HG02938 (cell line): ENCODE measurements at regions not wholly inside any gene's neighbourhood (a gene's known extent, or its start where the extent isn't known, plus 50 kb on each side); places are given as distances from the start of the nearest gene placed in this dataset.
A peak's percentile ranks its signal among the peaks of the same experiment; 100 is the strongest.
"Not testable (repeated sequence)": the region's sequence is repeated elsewhere in the genome, so short reads cannot be mapped to it uniquely, and the experiment has no call there.

Experiments used
- ATAC-seq: cut with Tn5 transposase; IDR thresholded peaks from one replicate; pipeline ENCODE4 v1.9.1; 2021; ENCODE audit warnings: mild to moderate bottlenecking, moderate library complexity; ENCODE audit not compliant: unreplicated experiment

DNA sequence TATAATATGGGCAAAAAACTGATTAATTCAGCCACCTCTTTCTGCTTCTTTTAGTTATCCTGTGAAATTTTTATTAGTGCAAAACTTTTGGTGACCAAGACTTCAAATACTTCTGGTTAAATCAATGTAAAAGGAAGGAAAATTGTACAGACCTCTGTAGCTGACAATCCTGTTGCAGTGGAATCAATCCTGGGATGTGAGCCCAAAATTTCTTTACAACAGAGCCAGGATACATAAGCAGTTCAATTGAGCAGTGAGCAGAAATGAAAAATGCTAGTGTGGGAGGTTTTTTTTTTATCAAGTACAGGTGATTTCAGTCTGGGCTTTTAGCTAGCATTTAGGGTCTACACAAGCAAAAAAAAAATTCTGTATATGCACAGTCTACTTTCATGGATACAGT, 398.0 kb downstream of the OTOL1 start:
- no peak for ATAC-seq

DNA sequence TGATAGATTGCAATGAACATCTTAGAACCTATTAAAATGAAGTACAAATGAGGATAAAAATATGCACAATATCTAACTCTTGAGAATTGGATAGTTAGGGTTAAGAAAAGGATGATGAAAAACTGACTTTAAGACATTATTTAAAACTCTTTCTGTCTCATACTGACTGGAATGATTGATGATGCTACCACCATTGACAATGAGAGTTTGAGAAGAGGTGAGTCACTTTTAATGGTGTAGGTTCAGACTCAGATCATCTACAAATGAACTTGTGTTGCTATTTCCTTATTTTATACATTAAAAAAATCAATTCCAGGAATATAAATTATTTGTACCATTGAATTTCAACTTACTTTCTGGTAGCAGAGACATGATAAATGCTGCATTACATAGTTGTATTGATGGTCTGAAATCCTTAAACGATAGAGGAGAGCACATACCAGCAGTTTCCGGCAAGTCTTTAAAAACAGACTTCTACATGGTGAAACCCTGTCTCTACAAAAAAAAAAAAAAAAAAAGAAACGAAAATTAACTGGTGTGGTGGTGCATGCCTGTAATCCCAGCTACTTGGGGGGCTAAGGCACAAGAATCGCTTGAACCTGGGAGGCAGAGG, 409.0 kb downstream of the OTOL1 start:
- no peak for ATAC-seq

DNA sequence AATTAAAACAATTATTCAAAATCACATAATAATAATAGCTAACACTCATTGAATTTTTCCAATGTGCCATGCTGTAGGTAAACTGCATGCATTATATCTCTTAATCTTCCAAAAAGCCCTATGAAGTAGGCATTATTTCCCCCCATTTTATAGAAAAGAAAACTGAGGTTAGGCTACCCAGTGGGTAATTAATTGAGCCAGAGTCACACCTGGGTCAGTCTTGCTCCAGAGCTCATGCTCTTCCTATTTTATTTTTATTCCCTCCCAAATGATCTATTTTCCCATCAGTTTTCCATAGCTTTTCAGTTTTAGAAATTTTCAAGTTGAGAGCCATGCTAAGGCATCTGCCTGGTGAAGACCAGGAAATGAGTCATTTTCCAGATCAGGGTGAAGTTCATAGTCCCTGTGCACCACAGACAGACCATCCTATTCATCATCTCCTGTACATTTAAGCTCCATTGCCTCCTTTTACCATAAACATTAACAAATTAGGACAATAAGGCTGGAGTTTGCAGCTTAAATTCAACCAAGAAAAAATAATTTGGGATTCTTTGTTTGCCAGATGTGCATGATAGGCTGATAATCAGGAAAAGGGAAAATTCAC, 417.3 kb downstream of the OTOL1 start:
- no peak for ATAC-seq

DNA sequence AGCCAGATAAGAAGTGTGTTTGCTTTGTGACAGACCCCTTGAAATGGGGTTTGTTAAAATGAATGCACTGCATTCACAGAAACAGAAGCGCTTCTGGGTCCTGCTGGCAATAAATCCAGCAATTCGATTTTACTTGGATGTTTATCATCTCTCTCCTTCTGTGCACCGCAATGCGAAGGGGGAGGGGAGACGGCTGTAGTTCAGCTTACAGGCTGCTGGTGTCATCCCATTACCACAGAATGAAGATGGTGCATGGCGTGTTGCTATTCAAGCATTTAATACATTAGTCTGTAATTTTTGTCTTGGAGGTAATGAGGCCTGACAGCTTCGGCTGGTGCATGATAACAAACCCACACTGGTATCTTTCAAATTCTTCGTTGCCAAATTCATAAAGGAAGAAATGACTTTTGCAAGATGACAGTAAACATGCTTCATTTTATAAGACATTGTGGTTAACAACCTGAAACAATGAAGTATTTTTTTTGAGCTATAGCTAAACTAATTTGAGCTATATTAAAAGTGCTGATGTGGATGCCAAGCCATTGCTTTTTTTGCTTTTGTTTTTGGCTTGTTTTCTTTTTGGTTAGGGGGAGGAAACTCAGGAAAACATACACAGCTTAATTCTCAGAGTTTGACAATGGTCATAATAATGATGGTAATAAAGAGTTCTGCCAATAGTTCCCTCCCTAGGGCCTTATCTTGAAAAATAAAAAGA, 418.3 kb downstream of the OTOL1 start:
- ATAC-seq = no peak

DNA sequence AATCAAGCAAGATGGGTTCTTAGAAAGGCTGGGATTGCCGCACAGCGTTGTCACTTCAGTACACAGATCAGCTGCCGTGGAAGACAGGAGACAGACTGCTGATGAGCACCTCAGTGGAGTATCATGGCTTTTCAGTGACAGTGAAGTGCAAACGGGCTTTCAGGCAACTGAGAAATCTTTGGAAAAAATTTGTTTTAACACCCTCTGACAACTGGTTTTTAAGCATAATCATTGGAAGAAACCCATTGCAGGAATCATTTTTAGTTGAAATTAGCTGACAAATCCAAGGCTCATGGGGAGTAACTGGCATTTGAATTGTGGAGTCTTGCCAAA, 418.8 kb downstream of the OTOL1 start:
- ATAC-seq = no peak

DNA sequence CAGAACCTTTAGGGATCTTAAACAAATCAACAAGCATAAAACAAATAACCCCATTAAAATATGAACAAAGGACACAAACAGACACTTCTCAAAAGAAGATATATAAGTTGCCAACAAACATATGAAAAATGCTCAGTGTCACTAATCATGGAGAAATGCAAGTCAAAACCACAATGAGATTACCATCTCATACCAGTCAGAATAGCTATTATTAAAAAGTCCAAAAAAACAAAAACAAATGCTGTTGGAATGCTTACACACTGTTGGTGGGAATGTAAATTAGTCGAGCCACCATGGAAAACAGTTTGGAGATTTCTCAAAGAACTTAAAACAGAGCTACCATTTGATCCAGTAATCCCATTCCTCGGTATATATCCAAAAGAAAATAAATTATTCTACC, 423.6 kb downstream of the OTOL1 start:
- no peak for ATAC-seq

DNA sequence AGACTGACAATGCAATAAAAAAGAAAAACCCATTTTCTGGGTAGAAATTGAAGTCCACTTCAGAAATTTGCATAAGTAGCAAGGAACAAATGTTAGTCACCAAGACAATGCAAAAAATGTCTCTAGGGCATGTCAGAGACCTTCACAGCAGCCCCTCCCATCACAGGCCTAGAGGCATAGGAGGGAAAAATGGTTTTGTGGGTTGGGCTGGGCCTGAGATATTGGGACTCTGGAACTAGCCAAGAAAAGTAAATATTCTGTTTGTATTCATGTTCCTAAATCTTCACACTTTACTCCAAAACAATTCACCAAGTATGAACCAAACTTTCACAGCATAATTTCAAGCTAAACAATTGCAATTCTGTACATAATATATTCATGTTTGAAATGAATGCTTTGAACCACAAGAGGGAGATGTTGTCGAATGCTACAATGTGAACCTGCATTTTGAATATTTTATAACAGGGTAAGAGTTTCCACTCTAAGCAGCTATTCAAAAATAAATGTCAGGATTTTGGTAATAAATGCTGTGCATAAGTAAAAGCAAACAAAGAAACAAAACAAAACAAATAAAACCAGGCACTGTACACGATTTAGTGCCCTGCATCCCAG, 429.2 kb downstream of the OTOL1 start:
- no peak for ATAC-seq

DNA sequence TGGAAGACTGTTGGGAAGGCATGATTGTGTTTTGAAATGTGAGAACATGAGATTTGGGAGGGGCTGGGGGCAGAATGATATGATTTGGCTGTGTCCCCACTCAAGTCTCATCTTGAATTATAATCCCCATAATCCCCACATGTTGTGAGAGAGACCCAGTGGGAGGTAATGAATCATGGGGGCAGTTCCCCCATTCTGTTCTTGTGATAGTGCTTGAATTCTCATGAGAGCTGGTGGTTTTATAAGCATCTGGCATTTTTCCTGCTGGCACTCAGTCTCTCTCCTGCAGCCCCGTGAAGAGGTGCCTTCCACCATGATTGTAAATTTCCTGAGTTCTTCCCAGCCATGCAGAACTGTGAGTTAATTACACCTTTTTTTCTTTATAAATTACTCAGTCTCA, 430.5 kb downstream of the OTOL1 start:
- ATAC-seq = no peak

DNA sequence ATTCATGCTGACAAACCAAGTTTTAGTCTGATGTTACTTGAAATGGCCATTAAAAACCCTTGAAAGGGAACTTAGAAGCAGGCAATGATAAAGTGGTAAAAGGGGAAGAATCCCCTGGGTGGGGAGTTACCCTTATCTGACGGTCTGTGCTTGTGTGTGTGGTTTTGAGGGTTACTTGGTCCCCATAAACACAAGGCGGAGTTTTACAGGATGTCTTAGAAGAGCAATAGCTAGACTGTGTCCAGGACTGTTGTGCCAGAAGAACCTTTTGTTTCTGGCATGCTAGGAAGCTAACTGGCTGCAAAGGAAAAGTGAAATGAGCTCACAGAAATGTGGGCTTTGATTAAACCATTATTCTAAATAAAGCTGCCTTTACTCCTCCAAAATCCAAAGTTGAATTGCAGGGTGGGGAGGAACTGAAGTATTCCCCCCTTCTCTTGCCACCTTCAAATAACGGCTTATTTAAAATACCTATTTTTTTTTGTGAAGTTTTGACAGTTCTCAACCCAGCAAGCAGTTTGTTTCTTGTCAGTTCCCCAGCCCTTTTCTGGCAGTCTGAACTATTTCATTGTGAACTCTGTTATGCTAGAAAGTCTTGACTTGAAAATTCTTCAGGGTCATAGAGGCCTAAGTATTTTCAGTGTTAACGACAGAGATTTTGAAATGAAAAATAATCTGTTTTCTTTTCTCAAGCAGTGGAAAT, 443.5 kb downstream of the OTOL1 start:
- no peak for ATAC-seq

DNA sequence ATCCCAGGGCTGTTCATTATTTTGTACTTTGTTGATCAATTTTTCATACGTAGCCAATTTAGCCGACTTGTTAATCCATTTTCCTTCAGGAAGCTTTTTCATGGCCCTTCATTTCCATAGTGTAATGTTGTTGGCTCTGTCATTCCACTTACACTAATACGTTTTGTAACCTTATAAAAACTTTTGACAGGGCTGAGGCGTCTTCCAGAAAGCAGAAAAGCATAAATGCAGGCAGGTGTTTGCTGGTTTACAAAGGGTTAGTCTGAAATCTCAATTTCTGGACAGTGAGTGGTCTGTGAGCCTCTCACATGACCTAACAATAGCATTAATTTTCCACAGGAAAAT, 444.0 kb downstream of the OTOL1 start:
- no peak for ATAC-seq

DNA sequence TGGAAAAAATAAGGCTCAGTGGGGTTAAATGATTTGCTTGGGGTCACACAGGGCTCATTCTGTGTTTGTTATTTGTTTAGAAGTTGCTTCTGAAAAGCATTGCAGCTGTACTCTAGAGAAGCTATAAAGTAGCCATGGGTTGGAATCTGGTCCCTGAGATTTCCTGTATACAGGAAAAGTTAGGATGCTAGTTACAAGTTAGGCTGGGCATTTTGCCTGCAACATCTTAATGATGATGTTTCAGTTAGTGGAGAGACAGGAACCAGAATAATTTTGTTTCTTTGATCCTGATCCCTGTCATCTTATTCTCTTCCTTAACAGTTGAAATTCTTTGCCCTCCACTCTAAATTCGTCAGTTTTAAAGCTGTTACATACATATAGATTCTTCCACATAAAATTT, 445.3 kb downstream of the OTOL1 start:
- no peak for ATAC-seq

DNA sequence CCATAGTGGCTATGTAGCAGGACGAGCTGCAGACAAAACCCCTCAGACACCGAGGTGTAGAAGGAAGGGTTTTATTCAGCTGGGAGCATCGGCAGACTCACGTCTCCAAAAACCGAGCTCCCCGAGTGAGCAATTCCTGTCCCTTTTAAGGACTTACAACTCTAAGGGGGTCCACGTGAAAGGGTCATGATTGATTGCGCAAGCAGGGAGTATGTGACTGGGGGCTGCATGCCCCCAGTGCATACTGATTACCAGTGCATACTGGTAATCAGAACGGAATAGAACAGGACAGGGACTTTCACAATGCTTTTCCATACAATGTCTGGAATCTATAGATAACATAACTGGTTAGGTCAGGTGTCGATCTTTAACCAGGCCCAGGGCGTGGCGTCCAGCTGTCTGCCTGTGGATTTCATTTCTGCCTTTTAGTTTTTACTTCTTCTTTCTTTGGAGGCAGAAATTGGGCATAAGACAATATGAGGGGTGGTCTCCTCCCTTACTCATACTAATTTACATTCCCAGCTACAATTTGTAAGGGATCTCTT, 447.3 kb downstream of the OTOL1 start:
- not testable (repeated sequence) for ATAC-seq

DNA sequence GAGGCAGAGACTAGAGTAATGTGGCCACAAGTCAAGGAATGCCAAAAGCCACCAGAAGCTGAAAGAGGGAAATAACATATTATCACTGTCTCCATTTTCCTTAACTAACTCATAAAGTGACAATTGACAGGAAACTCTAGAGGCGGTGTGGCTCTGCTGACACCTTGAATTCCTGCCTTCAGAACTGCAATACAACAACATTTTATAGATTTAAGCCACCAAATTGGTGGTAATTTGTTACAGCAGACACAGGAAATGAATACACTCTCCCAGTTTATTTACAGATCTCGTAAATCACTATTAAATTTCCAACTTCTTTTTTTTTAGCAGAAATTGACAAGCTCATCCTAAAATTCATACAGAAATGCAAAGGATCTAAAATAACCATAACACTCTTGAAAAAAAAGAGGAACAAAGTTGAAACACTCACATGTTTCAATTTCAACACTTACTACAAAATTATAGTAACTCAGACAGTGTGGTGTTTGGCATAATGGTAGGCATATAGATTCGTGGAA, 449.9 kb downstream of the OTOL1 start:
- ATAC-seq = no peak

DNA sequence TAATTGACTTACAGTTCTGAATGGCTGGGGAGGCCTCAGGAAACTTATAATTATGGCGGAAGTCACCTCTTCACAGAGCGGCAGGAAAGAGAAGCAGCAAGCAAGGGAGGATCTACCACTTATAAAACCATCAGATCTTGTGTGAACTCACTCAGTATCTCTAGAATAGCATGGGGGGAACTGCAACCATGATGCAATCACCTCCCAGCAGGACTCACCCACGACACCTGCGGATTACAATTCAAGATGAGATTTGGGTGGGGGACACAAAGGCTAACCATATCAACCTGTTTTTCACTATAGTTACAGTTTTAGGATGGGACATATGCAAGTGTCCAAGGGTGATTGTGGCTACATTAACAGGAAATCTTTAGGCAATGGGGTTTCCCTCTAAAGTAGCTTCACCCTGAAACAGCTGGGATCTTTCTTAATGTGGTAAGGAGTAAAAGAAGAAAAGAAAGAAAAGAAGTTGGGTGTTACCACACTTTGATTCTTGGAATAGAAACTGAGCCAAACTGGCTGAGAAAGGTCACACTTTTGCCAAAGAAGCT, 453.8 kb downstream of the OTOL1 start:
- no peak for ATAC-seq

DNA sequence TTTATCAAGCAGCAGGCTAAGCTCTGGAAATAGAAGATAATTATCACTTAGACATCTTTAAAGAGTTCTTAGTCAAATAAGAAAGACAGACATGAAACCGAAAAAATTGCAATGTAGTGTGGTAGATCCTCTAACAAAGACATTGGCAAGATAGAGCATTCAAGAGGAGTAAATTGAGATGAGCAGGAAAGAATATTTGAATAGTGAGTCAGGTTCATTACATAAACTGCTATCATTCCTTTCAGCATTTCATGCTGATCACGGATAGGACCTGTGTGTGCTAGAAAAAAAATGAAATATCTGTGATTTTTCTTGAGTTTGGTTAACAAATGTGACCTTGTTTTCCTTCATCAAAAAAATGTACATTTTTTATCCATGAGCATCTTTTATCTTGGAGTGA, 460.9 kb downstream of the OTOL1 start:
- no peak for ATAC-seq

DNA sequence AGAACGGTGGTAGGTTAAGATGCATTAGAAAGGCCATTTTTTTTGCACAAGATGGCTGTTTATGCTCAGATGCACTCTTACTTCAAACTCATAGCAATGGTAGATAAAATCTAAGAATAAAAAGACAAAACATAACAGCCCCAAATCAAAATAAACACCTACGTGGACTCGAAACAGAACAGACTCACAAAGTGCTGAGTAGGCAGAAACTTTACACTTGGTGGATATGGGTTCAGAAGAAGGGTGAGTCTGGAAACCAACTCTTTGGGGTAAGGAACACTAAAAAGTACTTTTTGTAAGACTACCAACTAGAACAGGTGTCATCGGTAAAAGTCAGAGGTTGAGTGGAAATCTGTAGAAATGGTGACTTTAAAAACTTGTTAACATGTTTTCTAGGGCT, 468.2 kb downstream of the OTOL1 start:
- ATAC-seq = no peak

DNA sequence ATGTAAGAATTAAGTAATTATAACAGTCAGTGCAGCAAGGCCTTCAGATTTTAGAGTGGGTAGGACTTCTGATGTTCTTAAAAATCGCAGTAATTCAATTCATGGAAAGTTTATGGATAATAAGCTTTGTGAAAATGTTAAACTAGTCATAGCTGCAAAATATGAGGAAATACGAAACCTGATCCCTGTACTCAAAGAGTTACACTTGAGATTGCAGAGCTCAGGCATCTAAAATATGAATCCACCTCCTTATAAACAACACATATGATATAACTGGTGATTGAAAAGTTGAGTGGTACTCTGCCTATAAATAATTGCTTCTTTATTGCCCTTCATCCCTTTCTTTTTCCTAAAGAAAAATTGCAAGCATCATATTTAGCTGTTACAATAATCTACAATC, 473.3 kb downstream of the OTOL1 start:
- no peak for ATAC-seq

DNA sequence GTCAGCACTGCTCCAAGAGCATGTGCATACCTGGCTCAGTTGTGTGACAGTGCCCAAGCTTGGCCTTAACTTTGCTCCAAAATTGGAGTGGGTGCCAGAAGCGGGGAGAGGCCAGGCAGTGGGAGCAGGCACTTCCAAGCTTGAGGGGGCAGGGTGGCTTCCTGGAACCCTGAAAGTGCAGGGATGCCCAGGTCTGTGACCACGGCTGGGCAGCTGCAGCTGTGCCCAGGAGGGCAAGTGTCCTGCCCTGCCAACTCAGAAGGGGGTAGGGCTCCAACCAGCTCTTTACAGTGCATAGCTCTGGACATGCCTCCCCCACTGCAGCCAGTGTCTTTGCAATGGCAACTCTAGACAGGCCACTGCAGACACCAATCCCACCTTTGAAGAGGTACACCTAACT, 478.6 kb downstream of the OTOL1 start:
- no peak for ATAC-seq

DNA sequence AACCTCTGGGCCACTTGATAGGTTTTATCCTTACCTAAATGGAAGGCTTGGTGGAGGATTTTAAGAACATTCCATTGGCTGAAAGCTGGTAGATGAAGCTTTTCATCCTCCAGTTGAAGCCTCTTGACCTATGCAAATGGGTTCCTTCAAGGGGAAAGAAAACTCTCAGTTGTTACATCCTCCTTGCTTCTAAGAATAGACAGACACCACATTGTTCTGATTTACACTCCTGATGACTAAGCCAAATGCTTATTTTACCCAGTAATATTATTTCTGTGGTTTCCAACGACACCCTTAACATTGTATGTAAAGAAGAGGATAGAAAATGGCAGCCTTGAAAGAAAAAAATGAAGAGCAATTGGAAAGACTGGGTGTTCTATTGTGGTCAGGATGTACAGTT, 480.5 kb downstream of the OTOL1 start:
- ATAC-seq = peak; percentile 53

DNA sequence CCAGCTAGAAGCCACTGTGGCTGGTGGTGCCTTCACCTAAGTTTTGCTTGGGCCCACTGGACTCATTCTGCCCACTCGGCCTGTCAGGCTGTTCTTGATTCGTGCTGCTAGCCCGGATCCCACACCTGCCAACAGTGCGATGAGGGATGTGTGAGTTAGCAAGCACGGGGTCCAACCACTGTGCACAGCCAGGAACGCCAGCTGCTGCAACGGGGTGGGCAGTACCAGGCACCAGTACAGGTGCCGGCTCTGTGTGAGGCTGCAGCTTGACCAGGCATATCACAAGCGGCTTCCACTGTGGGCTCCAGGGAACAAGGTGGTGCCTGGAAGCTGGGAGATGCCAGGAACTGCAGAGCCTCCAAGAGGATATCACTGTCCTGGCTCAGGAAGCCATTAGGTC, 481.2 kb downstream of the OTOL1 start:
- ATAC-seq = no peak

DNA sequence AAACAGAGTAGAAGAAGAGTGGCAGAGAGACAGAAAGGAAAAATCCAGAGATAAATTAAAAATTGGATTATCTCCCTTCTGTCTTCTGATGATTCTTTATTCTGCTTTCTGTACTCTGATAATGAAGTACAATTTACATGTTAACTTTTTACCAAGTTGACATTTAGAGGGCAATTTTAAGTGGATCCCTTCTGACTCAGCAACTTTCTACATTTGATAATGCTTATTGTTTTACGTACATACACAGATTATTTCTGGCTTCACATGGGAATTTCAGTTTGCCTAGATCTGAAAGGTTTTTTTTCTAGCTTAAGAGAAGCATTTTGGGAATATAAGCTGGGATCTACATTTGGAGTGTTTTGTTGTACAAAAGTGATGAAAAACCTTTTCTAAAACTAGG, 491.3 kb downstream of the OTOL1 start:
- no peak for ATAC-seq
